NCI-H510A treated with DMSO at 0.1 percent for 48 hours (cell line): ENCODE measurements at regions not wholly inside any gene's neighbourhood (a gene's known extent, or its start where the extent isn't known, plus 50 kb on each side); places are given as distances from the start of the nearest gene placed in this dataset.

Experiments used
- DNase-seq: peaks from one replicate; lab custom pipeline; 2025; lab: John Stamatoyannopoulos, UW

GRCh38 chr10:114771157-114771556, 50.4 kb upstream of the FHIP2A start:
- DNase-seq: no peak

GRCh38 chr10:114771749-114772148, 49.8 kb upstream of the FHIP2A start:
- DNase-seq: no peak
